Activated CD4-positive, alpha-beta T cell treated with anti-CD3 and anti-CD28 coated beads for 24 hours (primary cell): ENCODE measurements at regions not wholly inside any gene's neighbourhood (a gene's known extent, or its start where the extent isn't known, plus 50 kb on each side); places are given as distances from the start of the nearest gene placed in this dataset.

ENCODE experiments used
- DNase-seq, 2 donors: peaks; one replicate each; pipeline ENCODE4 v3.0.0-alpha.2; 2020; ENCODE audit warnings: low read depth in 2 of 2

- DNase-seq, result no peak
Measured at GRCh38 chr5:89275066-89275855, 392.3 kb upstream of the MEF2C start.

GRCh38 chr5:89273289-89273688 is 390.3 kb upstream of the MEF2C start:
- DNase-seq, result no peak

- DNase-seq, result no peak
Measured at GRCh38 chr5:89270901-89271300, 387.9 kb upstream of the MEF2C start.

- no peak for DNase-seq
Measured at GRCh38 chr5:89269721-89270120, 386.7 kb upstream of the MEF2C start.

- no peak for DNase-seq
Measured at GRCh38 chr5:89268460-89268859, 385.5 kb upstream of the MEF2C start.

GRCh38 chr5:89267788-89268187 is 384.8 kb upstream of the MEF2C start:
- DNase-seq, result no peak

GRCh38 chr5:89265511-89266179 is 382.7 kb upstream of the MEF2C start:
- DNase-seq, result no peak

- no peak for DNase-seq
Measured at GRCh38 chr5:89263846-89264245, 380.9 kb upstream of the MEF2C start.

GRCh38 chr5:89262030-89262429 is 379.0 kb upstream of the MEF2C start:
- no peak for DNase-seq

GRCh38 chr5:89260254-89260653 is 377.3 kb upstream of the MEF2C start:
- no peak for DNase-seq

GRCh38 chr5:89255845-89256463 is 373.0 kb upstream of the MEF2C start:
- no peak for DNase-seq

- DNase-seq, result no peak
Measured at GRCh38 chr5:89253666-89254352, 370.8 kb upstream of the MEF2C start.

GRCh38 chr5:89246864-89247263 is 363.9 kb upstream of the MEF2C start:
- DNase-seq, result no peak

- no peak for DNase-seq
Measured at GRCh38 chr5:89246252-89246651, 363.3 kb upstream of the MEF2C start.

- no peak for DNase-seq
Measured at GRCh38 chr5:89243611-89244010, 360.6 kb upstream of the MEF2C start.

GRCh38 chr5:89241186-89241585 is 358.2 kb upstream of the MEF2C start:
- DNase-seq, result no peak

GRCh38 chr5:89236900-89237299 is 353.9 kb upstream of the MEF2C start:
- no peak for DNase-seq

- no peak for DNase-seq
Measured at GRCh38 chr5:89233462-89233861, 350.5 kb upstream of the MEF2C start.

GRCh38 chr5:89232139-89232603 is 349.2 kb upstream of the MEF2C start:
- no peak for DNase-seq

- no peak for DNase-seq
Measured at GRCh38 chr5:89230178-89230577, 347.2 kb upstream of the MEF2C start.

GRCh38 chr5:89229331-89230070 is 346.5 kb upstream of the MEF2C start:
- no peak for DNase-seq

- DNase-seq, result no peak
Measured at GRCh38 chr5:89228355-89228754, 345.4 kb upstream of the MEF2C start.
